Stimulated activated naive B cell treated with anti-CD40 and anti-IgM and Interleukin-4, amounts not matched to agents 10 μg/mL and 1 μg/mL and 100 μg/mL, for 72 hours (primary cell): ENCODE measurements at regions not wholly inside any gene's neighbourhood (a gene's known extent, or its start where the extent isn't known, plus 50 kb on each side); places are given as distances from the start of the nearest gene placed in this dataset.
"Not testable (repeated sequence)": the region's sequence is repeated elsewhere in the genome, so short reads cannot be mapped to it uniquely, and the experiment has no call there.

Experiments
- ATAC-seq, 2 donors: fragments of 150-1000 bp; cut with Tn5 transposase; replicated peaks; 2 replicates each; pipeline ENCODE4 v1.10.0; 2021; ENCODE audit warnings: moderate library complexity in 1 of 2
- DNase-seq: peaks from one replicate; pipeline ENCODE4 v3.0.0; 2021
- H3K27ac Mint-ChIP-seq: one replicate; pipeline ENCODE4 v1.8.0; 2022; ENCODE audit warnings: mild to moderate bottlenecking, mixed read lengths
- H3K27me3 Mint-ChIP-seq, 2 donors: one replicate each; pipeline ENCODE4 v1.8.0; 2022; ENCODE audit warnings: mixed read lengths in 2 of 2
- H3K36me3 Mint-ChIP-seq, 2 donors: one replicate each; pipeline ENCODE4 v1.8.0; 2022; ENCODE audit warnings: mixed read lengths in 2 of 2, mild to moderate bottlenecking in 1 of 2
- H3K4me1 Mint-ChIP-seq, 2 donors: one replicate each; pipeline ENCODE4 v1.8.0; 2022; ENCODE audit warnings: mixed read lengths in 2 of 2, mild to moderate bottlenecking in 1 of 2
- H3K4me3 Mint-ChIP-seq, 2 donors: one replicate each; pipeline ENCODE4 v1.8.0; 2022; ENCODE audit warnings: mild to moderate bottlenecking in 2 of 2, mixed read lengths in 2 of 2, moderate library complexity in 1 of 2
- H3K9me3 Mint-ChIP-seq, 2 donors: one replicate each; pipeline ENCODE4 v1.8.0; 2022; ENCODE audit warnings: mixed read lengths in 2 of 2, mild to moderate bottlenecking in 1 of 2

DNA sequence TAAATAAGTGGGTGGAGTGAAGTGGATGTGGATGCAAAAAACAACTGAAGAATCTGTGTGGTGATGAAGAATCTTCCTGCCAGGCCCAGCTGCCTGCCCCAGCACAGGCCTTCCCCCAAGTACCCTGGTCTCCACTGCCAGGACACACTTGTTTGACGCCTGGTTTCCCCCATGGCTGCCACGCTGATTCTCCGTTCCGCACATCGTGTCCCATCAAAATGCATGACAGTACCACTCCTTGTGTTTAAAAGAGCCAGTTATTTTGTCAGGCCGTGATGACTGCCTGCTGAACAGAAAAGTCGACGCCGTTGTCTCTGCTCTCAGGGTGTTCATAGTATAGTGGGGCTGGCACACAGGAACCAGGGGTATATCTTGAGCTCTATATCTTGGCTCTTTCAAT lies 50.3 kb upstream of the KYNU start:
- Mint-ChIP-seq H3K27me3 (peaks cover 0 to 6% of the 10 kb centered on the region in 2 donors), H3K9me3 (peaks cover 0 to 2% of the 10 kb centered on the region in 2 donors), H3K36me3 (no peaks in the 10 kb centered on the region), H3K4me1 (no peaks in the 10 kb centered on the region), H3K4me3 (no peak overlapping the region), H3K27ac (no peak overlapping the region)
- ATAC-seq (no peak), DNase-seq (no peak)

DNA sequence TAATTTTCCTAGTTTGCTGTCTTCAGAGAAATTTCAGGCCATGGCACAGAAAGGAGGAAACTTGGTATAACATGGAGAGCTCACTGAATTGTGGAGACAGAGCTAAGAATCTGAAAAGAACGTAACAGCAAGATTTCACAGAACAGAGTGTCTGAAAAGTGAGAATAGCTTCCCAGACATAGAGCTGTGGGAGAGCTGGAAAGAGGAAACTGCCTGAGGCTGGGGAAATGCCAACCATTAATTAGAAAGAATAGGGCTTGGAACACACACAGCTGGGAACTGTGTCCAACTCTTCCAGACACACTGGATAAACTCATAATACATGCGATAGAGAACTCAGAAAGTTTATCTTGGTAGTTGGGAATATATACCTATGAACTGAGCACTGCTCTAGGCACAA lies 51.6 kb upstream of the KYNU start:
- Mint-ChIP-seq H3K27ac (no peak overlapping the region), H3K9me3 (peaks cover 0 to 2% of the 10 kb centered on the region in 2 donors), H3K27me3 (peaks cover 0 to 6% of the 10 kb centered on the region in 2 donors), H3K4me3 (no peak overlapping the region), H3K36me3 (no peaks in the 10 kb centered on the region), H3K4me1 (no peaks in the 10 kb centered on the region)
- ATAC-seq (no peak), DNase-seq (no peak)

DNA sequence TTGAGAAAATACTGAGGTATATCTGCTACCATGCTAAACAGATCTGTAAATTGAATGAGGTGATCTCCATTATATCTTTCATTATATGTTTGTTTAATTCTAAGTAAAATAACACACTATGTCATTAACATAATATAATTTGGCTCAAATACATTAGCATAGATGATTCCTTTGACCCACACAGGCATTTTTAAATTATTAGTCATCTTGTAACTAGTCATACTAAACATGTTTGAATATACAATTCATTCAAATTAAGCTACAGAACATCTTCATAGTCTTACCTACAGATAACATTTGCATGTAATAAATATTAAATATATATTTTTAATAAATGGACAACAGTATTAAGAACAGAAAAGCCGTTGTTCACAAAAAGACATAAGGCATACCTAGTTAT lies 52.7 kb upstream of the KYNU start:
- Mint-ChIP-seq H3K27ac (no peak overlapping the region), H3K9me3 (peaks cover 0 to 2% of the 10 kb centered on the region in 2 donors), H3K4me1 (no peaks in the 10 kb centered on the region), H3K27me3 (peaks cover 0 to 1% of the 10 kb centered on the region in 2 donors), H3K36me3 (no peaks in the 10 kb centered on the region), H3K4me3 (no peak overlapping the region)
- DNase-seq: no peak
- no peak for ATAC-seq

DNA sequence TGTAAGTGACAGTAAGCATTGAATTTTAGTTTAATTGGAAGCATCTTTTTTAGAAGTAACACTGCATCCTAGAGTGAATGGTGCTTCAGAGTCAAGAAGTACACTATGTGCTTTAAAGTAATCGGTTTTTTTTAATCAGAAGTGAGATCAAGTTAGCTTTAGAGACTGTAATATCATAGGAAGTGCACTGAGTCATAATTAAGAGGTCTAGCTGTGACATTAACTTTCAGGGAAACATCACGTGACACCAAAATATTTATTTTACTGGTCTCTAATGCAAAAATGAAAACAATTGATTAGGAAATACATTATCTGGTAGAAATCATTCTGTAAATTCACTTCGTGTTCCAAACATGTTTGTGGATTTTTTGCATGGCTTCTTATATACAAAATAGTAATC lies 55.3 kb upstream of the KYNU start:
- H3K36me3 Mint-ChIP-seq: no peaks in the 10 kb centered on the region
- H3K4me1 Mint-ChIP-seq: peaks cover 0 to 2% of the 10 kb centered on the region in 2 donors
- peaks cover 3 to 8% of the 10 kb centered on the region in 2 donors for H3K27me3 Mint-ChIP-seq
- no peak for DNase-seq
- ATAC-seq: no peak
- no peak overlapping the region for H3K4me3 Mint-ChIP-seq
- no peaks in the 10 kb centered on the region for H3K9me3 Mint-ChIP-seq
- no peak overlapping the region for H3K27ac Mint-ChIP-seq

GRCh38 chr2:142819411-142819810 lies 58.1 kb upstream of the KYNU start:
- peaks cover 8 to 13% of the 10 kb centered on the region in 2 donors for H3K27me3 Mint-ChIP-seq

DNA sequence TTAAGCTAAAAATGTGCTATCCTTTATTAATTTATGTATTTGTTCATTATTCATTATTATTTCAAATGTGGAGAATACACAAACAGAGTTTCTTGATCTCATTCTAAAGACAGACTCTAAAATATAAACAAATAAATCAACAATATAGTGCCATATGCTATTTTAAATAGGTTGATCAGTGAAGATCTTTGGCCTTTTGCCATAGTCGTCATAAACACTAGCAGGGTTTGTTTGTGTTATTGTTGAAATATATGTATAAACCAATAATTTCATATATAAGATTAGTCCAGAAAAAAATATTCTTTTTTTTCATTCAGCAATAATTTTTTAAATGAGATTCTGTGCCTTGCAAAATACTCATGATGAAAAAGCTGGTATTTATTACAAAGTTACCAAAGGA lies 62.1 kb upstream of the KYNU start:
- H3K4me1 Mint-ChIP-seq: peaks cover 0 to 2% of the 10 kb centered on the region in 2 donors
- DNase-seq: no peak

More at GRCh38 chr2:142819411-142819810, 58.1 kb upstream of the KYNU start:
- Mint-ChIP-seq H3K4me3 (no peak overlapping the region), H3K4me1 (peaks cover 0 to 2% of the 10 kb centered on the region in 2 donors), H3K27ac (no peak overlapping the region), H3K9me3 (no peaks in the 10 kb centered on the region), H3K36me3 (no peaks in the 10 kb centered on the region)
- DNase-seq (no peak), ATAC-seq (no peak)

GRCh38 chr2:142813830-142814829 lies 63.3 kb upstream of the KYNU start:
- peaks cover 15 to 22% of the 10 kb centered on the region in 2 donors for H3K27me3 Mint-ChIP-seq
- H3K4me3 Mint-ChIP-seq: no peak overlapping the region
- H3K9me3 Mint-ChIP-seq: peaks cover 0 to 3% of the 10 kb centered on the region in 2 donors
- no peak for DNase-seq
- ATAC-seq: no peak
- H3K27ac Mint-ChIP-seq: no peak overlapping the region
- H3K4me1 Mint-ChIP-seq: peaks cover 0 to 2% of the 10 kb centered on the region in 2 donors
- peaks cover 0 to 3% of the 10 kb centered on the region in 2 donors for H3K36me3 Mint-ChIP-seq

More for the DNA sequence above, 62.1 kb upstream of the KYNU start:
- peaks cover 15 to 22% of the 10 kb centered on the region in 2 donors for H3K27me3 Mint-ChIP-seq
- no peak overlapping the region for H3K4me3 Mint-ChIP-seq
- no peak for ATAC-seq
- H3K9me3 Mint-ChIP-seq: peaks cover 0 to 1% of the 10 kb centered on the region in 2 donors
- no peak overlapping the region for H3K27ac Mint-ChIP-seq
- H3K36me3 Mint-ChIP-seq: peaks cover 0 to 3% of the 10 kb centered on the region in 2 donors

DNA sequence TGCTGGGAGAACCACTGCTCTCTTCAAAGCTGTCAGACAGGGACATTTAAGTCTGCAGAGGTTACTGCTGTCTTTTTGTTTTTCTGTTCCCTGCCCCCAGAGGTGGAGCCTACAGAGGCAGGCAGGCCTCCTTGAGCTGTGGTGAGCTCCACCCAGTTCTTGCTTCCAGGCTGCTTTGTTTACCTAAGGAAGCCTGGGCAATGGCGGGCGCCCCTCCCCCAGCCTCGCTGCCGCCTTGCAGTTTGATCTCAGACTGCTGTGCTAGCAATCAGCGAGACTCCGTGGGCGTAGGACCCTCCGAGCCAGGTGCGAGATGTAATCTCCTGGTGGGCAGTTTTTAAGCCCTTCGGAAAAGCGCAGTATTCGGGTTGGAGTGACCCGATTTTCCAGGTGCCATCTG lies 65.8 kb upstream of the KYNU start:
- not testable (repeated sequence) for H3K4me3 Mint-ChIP-seq, ATAC-seq, H3K27me3 Mint-ChIP-seq, H3K27ac Mint-ChIP-seq, DNase-seq, H3K4me1 Mint-ChIP-seq, H3K9me3 Mint-ChIP-seq, H3K36me3 Mint-ChIP-seq

- Mint-ChIP-seq H3K9me3 (peaks cover 0 to 1% of the 10 kb centered on the region in 2 donors), H3K4me1 (no peaks in the 10 kb centered on the region), H3K27me3 (no peaks in the 10 kb centered on the region), H3K36me3 (no peaks in the 10 kb centered on the region), H3K4me3 (no peak overlapping the region), H3K27ac (no peak overlapping the region)
- ATAC-seq (no peak), DNase-seq (no peak)
Observed at GRCh38 chr2:142805244-142805643, 72.2 kb upstream of the KYNU start.

DNA sequence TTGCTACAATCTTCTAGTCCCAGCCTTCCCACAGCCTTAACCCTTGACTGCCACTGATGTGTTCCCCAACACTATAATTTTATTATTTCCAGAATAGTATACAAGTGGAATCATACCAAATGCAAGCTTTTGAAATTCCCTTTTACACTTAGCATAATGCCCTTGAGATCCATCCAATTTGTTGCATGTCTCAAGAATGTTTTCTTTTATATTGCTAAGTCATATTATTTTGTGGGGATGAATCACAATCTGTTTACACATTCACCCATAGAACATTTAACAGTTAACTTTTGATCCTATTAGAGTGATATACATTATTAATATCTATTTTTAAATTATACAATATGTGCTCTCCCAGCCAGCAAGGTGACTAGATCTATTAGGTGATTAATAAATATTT lies 74.3 kb upstream of the KYNU start:
- ATAC-seq (no peak), DNase-seq (no peak)
- no peak overlapping the region for H3K27ac Mint-ChIP-seq
- H3K36me3 Mint-ChIP-seq: no peaks in the 10 kb centered on the region
- H3K9me3 Mint-ChIP-seq: no peaks in the 10 kb centered on the region
- no peak overlapping the region for H3K4me3 Mint-ChIP-seq
- H3K4me1 Mint-ChIP-seq: no peaks in the 10 kb centered on the region
- H3K27me3 Mint-ChIP-seq: no peaks in the 10 kb centered on the region

- Mint-ChIP-seq H3K36me3 (no peaks in the 10 kb centered on the region), H3K27ac (no peak overlapping the region), H3K4me3 (no peak overlapping the region), H3K27me3 (no peaks in the 10 kb centered on the region), H3K4me1 (no peaks in the 10 kb centered on the region), H3K9me3 (peaks cover 0 to 2% of the 10 kb centered on the region in 2 donors)
- no peak for DNase-seq
- ATAC-seq: no peak
Observed at GRCh38 chr2:142796588-142796987, 80.9 kb upstream of the KYNU start.

DNA sequence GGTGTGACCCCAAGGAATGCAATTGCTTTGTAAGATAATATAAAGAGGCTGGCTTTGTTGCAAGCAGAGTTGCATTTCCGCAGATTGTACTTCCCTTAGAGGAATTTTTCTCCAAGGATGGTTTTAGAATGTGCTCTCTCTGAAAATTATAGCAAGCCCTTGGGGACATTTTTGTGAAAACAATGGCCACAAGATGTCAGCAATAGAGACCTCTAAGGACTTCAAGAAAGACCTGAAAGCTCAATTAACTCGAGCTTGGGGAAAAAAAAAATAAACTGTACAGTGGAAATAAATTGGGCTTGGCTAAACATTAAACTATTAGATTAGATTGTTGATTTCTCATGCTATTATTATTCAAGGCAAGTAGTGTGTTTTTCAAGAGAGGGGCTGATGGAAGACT lies 81.3 kb upstream of the KYNU start:
- ATAC-seq (no peak), DNase-seq (no peak)
- no peaks in the 10 kb centered on the region for H3K4me1 Mint-ChIP-seq
- peaks cover 0 to 2% of the 10 kb centered on the region in 2 donors for H3K9me3 Mint-ChIP-seq
- no peaks in the 10 kb centered on the region for H3K27me3 Mint-ChIP-seq
- no peak overlapping the region for H3K27ac Mint-ChIP-seq
- H3K36me3 Mint-ChIP-seq: no peaks in the 10 kb centered on the region
- H3K4me3 Mint-ChIP-seq: no peak overlapping the region

GRCh38 chr2:142794850-142795249 lies 82.6 kb upstream of the KYNU start:
- H3K9me3 Mint-ChIP-seq: peaks cover 0 to 2% of the 10 kb centered on the region in 2 donors
- no peak overlapping the region for H3K4me3 Mint-ChIP-seq
- ATAC-seq: no peak
- no peak overlapping the region for H3K27ac Mint-ChIP-seq
- H3K27me3 Mint-ChIP-seq: no peaks in the 10 kb centered on the region
- H3K4me1 Mint-ChIP-seq: no peaks in the 10 kb centered on the region
- DNase-seq: no peak
- H3K36me3 Mint-ChIP-seq: no peaks in the 10 kb centered on the region

- not testable (repeated sequence) for H3K9me3 Mint-ChIP-seq, H3K27ac Mint-ChIP-seq, ATAC-seq, H3K36me3 Mint-ChIP-seq, H3K4me3 Mint-ChIP-seq, H3K27me3 Mint-ChIP-seq, H3K4me1 Mint-ChIP-seq, DNase-seq
Observed at GRCh38 chr2:142792328-142792727, 85.1 kb upstream of the KYNU start.

- Mint-ChIP-seq H3K27me3 (no peaks in the 10 kb centered on the region), H3K27ac (no peak overlapping the region), H3K4me1 (no peaks in the 10 kb centered on the region), H3K9me3 (peaks cover 0 to 2% of the 10 kb centered on the region in 2 donors), H3K36me3 (no peaks in the 10 kb centered on the region), H3K4me3 (no peak overlapping the region)
- ATAC-seq: no peak
- DNase-seq: no peak
Observed at GRCh38 chr2:142791335-142791734, 86.1 kb upstream of the KYNU start.
